ENCODE measurements at regions not wholly inside any gene's neighbourhood (a gene's known extent, or its start where the extent isn't known, plus 50 kb on each side); places are given as distances from the start of the nearest gene placed in this dataset.

DNA sequence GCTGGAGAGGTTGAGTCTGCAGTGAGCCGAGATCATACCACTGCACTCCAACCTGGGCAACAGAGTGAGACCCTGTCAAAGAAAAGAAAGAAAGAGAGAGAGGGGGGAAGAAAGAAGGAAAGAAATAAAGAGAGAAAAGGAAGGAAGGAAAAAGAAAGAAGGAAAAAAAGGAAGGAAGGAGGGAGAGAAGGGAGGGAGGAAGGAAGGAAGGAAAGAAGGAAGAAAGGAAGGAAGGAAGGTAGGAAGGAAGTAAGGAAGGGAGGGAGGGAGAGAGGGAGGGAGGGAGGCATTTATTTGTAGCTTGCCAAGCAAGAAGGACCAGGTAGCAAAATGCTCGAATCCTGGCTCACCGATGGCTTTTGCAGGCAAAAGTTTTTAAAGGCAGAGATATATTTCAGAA, 74.5 kb upstream of the BAIAP2L1 start:
- no peak for TF ChIP-seq CTCF (IDR thresholded peaks at IDR 0.05; ENCODE audit: low read length)
- no peak for TF ChIP-seq EZH2 (optimal IDR thresholded peaks at IDR 0.05; ENCODE audit: low read depth, low read length)

All from MM.1S (cell line).